Daoy (cell line): ENCODE measurements at regions not wholly inside any gene's neighbourhood (a gene's known extent, or its start where the extent isn't known, plus 50 kb on each side); places are given as distances from the start of the nearest gene placed in this dataset.

ENCODE experiments used
- DNase-seq: peaks from one replicate; pipeline ENCODE4 v3.0.0-alpha.2; 2015; ENCODE audit warnings: low read depth

DNA sequence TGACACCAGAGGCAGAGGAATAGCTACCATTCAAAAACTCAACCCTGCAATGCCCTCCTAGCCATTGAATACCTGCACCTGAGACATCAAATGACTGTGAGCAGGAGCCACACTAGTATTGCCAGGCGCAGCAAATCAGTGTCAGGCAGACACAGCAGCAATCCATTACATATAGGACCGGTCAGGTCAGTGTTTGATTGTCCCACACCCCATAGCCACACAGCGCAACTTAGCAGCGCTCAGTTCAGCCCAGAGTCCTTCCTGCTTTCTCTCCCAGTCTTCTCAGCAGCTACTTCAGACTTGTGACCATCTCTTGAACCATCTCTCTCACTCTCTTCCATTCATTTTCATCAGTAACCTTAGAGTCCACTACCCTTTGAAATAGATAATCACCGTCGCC, 181.6 kb upstream of the GPR12 start:
- no peak for DNase-seq

GRCh38 chr13:26941345-26942174, 181.0 kb upstream of the GPR12 start:
- DNase-seq, result peak; percentile 69

DNA sequence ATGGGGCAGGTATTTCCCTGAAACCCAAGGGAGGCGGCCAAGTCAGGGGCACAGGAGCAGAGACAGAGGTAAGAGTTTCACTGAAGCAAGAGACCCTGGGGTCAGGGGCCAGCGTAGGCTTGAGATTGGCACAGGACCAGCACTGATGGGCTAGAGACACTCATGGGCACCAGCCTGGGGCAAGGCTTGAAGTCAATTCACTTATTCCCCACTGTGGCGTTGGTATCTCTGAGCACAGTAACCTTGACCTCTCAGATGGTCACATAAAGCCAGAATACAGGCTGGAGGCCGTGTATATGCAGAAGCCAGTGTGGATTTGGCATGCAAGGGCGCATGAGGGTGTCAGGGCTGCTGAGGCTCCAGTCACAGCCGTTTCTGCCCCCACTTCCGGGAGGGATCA, 173.5 kb upstream of the GPR12 start:
- no peak for DNase-seq

DNA sequence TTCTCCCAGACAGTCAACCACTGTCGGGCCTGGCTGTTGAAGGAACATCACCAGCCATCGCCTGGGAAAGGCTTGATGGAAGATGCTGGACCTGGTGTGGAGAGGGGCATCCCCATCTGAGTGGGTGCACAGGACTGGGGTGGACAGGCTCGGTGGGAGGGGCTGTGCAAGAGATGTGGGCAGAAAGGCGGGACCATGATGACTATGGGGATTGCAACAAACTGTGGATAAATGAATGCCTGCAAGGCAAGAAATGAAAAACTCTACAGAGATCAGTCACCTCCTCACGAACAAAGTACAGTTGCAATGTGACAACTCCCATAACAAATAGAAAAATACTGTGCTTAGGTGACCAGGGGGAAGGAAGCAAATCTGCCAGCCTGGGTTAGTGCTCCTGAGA, 171.9 kb upstream of the GPR12 start:
- no peak for DNase-seq

DNA sequence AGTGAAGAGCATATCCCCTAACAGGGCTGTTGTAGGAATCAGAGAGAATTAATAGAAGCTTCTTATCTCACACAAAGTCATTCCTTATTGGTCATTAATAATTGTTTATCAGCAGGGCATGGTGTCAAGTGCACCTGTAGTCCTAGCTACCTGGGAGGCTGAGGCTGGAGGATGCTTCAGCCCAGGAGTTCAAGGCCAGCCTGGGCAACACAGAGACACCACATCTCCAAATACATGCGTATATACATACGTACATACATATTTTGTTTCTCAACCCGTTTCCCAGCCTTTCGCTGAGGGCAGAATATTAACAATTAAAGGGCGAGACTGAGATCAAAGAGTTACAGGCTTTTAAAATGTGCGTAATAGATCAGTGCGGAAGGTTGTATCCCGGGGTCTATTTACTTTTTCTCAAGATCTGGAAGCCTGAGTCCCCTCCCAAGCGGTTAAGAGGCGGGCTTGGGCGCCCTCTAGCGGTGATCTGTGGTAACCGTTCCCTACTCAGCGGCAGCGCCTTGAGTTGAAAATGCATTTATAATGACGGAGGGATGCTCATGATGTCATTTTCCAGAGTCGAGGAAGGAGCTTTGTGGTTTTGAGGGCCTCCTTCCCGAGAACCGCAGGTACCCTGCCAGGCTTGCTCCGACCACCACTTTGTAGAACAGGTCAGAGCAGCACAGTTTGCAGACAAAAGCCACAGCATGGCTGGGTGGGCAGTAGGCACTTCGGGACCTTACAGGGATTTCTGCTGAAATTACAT, 169.6 kb upstream of the GPR12 start:
- peak; percentile 64 for DNase-seq

- DNase-seq, result no peak
Observed at GRCh38 chr13:26927511-26927910, 166.9 kb upstream of the GPR12 start.

GRCh38 chr13:26926371-26926770, 165.8 kb upstream of the GPR12 start:
- DNase-seq, result no peak

GRCh38 chr13:26923824-26924605, 163.4 kb upstream of the GPR12 start:
- peak; percentile 36 for DNase-seq

- DNase-seq, result no peak
Observed at GRCh38 chr13:26921918-26922317, 161.3 kb upstream of the GPR12 start.

DNA sequence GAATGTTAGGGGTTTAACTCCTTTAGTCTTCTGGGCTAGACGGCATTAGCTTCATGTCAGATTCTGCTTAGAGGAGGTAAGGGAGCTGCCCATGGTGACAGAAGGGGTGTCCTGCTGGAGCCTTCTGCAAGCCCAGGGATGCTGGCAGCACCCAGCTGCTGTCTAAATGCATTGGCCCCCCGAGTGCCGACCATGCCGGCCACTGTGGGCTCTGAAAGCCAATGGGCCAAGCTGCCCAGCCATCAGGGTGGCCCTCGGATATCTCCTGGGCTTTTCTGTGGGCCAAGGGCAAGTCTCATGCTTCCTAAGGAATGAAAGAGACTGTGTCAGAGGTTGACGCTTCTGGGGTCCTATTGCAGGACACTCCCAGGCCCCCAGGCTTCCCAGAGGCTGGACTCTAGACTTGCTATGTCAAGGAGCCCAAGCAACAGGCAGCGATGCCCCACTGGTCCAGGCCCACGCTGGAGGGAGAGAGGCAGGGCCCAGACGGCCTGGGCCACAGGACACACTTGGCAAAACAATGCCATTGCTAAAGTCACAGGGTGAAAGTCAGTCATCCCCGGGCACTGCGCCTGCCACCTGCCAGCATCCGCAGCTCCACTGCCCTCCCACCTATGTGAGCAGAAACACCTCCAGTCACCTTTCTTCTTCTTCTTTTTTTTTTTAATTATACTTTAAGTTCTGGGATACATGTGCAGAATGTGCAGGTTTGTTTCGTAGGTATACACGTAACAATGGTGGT, 160.2 kb upstream of the GPR12 start:
- no peak for DNase-seq

- DNase-seq, result no peak
Observed at GRCh38 chr13:26919732-26920131, 159.1 kb upstream of the GPR12 start.

DNA sequence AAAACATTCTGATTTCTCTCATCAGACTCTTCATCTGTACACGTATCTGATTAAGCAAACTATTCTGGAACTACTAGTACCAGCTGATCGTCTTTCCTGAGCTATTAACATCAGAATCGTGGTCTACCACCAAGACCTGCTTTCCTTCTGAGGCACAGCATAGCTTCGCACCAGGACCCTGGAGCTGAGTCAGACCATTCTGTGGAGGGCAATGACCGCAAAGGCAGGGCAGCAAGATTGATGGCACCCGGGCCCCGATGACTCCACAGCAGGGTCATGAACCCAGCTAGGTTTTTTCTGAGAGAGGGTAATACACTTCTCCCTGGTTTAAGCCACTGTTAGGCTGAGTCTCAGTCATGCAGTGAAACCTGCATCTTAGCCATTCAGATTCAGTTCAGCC, 158.7 kb upstream of the GPR12 start:
- peak; percentile 82 for DNase-seq

DNA sequence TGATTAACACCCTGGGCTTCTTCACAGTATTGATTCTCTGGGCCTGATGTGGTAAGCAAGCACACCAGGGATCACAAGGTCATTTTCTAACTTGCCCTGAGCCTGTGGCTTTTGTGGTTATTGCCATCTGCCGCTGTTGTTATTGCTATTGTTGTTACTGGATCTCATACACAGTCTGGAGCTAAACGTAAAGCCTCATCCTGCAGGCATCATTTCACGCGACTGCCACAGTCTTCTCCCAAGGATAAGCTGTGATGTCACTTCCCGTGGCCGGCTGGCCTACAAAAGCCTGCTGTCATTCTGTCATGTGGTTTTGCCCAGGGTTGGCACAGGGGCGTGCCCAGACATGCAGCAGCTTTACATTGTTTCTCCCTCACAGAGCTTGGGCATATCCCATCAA, 154.0 kb upstream of the GPR12 start:
- peak; percentile 40 for DNase-seq

GRCh38 chr13:26914148-26914547, 153.6 kb upstream of the GPR12 start:
- DNase-seq, result no peak

DNA sequence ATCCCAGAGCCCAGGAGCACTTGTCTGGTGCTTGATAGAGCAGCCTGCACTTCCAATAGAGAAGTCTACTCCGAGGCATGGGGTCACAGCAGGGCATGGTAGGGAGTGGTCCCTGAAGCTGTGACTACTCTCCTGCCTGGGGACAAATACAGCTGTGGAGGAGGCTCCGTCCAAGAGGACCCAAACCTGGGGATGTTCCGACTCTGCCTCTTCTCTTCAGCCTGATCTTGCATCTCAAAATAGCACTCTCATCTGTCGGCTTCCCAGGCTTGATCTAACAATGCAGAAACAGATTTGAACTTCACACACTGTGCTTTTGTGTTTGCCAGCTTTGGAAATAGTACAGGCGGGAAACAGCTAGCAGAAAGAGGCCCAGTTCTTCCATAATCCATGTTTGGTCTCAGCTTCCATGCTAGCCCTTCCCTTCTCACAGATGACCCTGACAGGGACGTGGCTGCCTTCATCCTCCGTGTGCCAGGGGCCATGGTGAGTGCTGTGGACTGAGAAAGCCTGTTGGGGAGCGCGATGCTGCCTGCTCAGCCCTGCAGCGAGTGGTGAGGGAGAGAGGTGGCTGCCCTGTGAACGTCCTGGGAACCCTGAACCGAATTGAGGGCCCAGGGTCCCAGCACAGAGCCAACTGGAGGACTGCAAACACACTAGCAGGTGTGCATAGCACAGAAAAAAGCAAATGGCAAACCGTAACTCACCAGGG, 150.3 kb upstream of the GPR12 start:
- DNase-seq, result no peak

GRCh38 chr13:26909477-26909876, 148.9 kb upstream of the GPR12 start:
- no peak for DNase-seq

- DNase-seq, result no peak
Observed at GRCh38 chr13:26908126-26908525, 147.5 kb upstream of the GPR12 start.

- DNase-seq, result no peak
Observed at GRCh38 chr13:26899202-26899601, 138.6 kb upstream of the GPR12 start.

GRCh38 chr13:26897706-26898550, 137.3 kb upstream of the GPR12 start:
- no peak for DNase-seq
